ENCODE measurements at regions not wholly inside any gene's neighbourhood (a gene's known extent, or its start where the extent isn't known, plus 50 kb on each side); places are given as distances from the start of the nearest gene placed in this dataset.

- DNase-seq (ENCODE audit: low spot score): peak; percentile 20
Measured at GRCh38 chr2:53445383-53446070, 322.1 kb upstream of the CHAC2 start.

- peak; percentile 3 for DNase-seq (ENCODE audit: low spot score)
Measured at GRCh38 chr2:53442783-53443182, 324.8 kb upstream of the CHAC2 start.

GRCh38 chr2:53442093-53442492 is 325.5 kb upstream of the CHAC2 start:
- no peak for DNase-seq (ENCODE audit: low spot score)

- DNase-seq (ENCODE audit: low spot score): no peak
Measured at GRCh38 chr2:53438692-53439091, 328.9 kb upstream of the CHAC2 start.

- no peak for DNase-seq (ENCODE audit: low spot score)
Measured at GRCh38 chr2:53438100-53438499, 329.5 kb upstream of the CHAC2 start.

GRCh38 chr2:53437371-53437770 is 330.2 kb upstream of the CHAC2 start:
- no peak for DNase-seq (ENCODE audit: low spot score)

GRCh38 chr2:53436882-53437281 is 330.7 kb upstream of the CHAC2 start:
- no peak for DNase-seq (ENCODE audit: low spot score)

- DNase-seq (ENCODE audit: low spot score): no peak
Measured at GRCh38 chr2:53435610-53436009, 332.0 kb upstream of the CHAC2 start.

GRCh38 chr2:53434466-53434865 is 333.1 kb upstream of the CHAC2 start:
- no peak for DNase-seq (ENCODE audit: low spot score)

- DNase-seq (ENCODE audit: low spot score): no peak
Measured at GRCh38 chr2:53432936-53433335, 334.7 kb upstream of the CHAC2 start.

GRCh38 chr2:53429901-53430300 is 337.7 kb upstream of the CHAC2 start:
- DNase-seq (ENCODE audit: low spot score): no peak

- no peak for DNase-seq (ENCODE audit: low spot score)
Measured at GRCh38 chr2:53424902-53425301, 342.7 kb upstream of the CHAC2 start.

GRCh38 chr2:53423465-53423864 is 344.1 kb upstream of the CHAC2 start:
- no peak for DNase-seq (ENCODE audit: low spot score)

GRCh38 chr2:53422979-53423378 is 344.6 kb upstream of the CHAC2 start:
- DNase-seq (ENCODE audit: low spot score): peak; percentile 49

GRCh38 chr2:53417385-53417784 is 350.2 kb upstream of the CHAC2 start:
- DNase-seq (ENCODE audit: low spot score): no peak

GRCh38 chr2:53407363-53408080 is 360.1 kb upstream of the CHAC2 start:
- no peak for DNase-seq (ENCODE audit: low spot score)

- DNase-seq (ENCODE audit: low spot score): peak; percentile 90
Measured at GRCh38 chr2:53403792-53404413, 363.7 kb upstream of the CHAC2 start.

GRCh38 chr2:53397085-53397484 is 370.5 kb upstream of the CHAC2 start:
- DNase-seq (ENCODE audit: low spot score): no peak

- no peak for DNase-seq (ENCODE audit: low spot score)
Measured at GRCh38 chr2:53381271-53381670, 386.3 kb upstream of the CHAC2 start.

- DNase-seq (ENCODE audit: low spot score): no peak
Measured at GRCh38 chr2:53379547-53379946, 388.1 kb upstream of the CHAC2 start.

GRCh38 chr2:53378791-53379190 is 388.8 kb upstream of the CHAC2 start:
- no peak for DNase-seq (ENCODE audit: low spot score)

GRCh38 chr2:53373126-53373525 is 394.5 kb upstream of the CHAC2 start:
- DNase-seq (ENCODE audit: low spot score): no peak

GRCh38 chr2:53366543-53366942 is 401.1 kb upstream of the CHAC2 start:
- DNase-seq (ENCODE audit: low spot score): no peak

All from RKO (cell line).